ENCODE measurements at regions not wholly inside any gene's neighbourhood (a gene's known extent, or its start where the extent isn't known, plus 50 kb on each side); places are given as distances from the start of the nearest gene placed in this dataset.

GRCh38 chr6:7033202-7033601 lies 74.6 kb upstream of the RREB1 start:
- DNase-seq (no peak), ATAC-seq (no peak)
- H3K27ac Mint-ChIP-seq, result no peak overlapping the region
- H3K27me3 Mint-ChIP-seq, result peaks cover 2% of the 10 kb centered on the region
- no peak overlapping the region for H3K4me3 Mint-ChIP-seq
- H3K4me1 Mint-ChIP-seq (ENCODE audit: low read depth), result no peaks in the 10 kb centered on the region
- no peaks in the 10 kb centered on the region for H3K36me3 Mint-ChIP-seq (ENCODE audit: low read depth)
- peaks cover 2% of the 10 kb centered on the region for H3K9me3 Mint-ChIP-seq
- POLR2A ChIA-PET, result no interaction called here
- TF ChIP-seq, protein P1, sequence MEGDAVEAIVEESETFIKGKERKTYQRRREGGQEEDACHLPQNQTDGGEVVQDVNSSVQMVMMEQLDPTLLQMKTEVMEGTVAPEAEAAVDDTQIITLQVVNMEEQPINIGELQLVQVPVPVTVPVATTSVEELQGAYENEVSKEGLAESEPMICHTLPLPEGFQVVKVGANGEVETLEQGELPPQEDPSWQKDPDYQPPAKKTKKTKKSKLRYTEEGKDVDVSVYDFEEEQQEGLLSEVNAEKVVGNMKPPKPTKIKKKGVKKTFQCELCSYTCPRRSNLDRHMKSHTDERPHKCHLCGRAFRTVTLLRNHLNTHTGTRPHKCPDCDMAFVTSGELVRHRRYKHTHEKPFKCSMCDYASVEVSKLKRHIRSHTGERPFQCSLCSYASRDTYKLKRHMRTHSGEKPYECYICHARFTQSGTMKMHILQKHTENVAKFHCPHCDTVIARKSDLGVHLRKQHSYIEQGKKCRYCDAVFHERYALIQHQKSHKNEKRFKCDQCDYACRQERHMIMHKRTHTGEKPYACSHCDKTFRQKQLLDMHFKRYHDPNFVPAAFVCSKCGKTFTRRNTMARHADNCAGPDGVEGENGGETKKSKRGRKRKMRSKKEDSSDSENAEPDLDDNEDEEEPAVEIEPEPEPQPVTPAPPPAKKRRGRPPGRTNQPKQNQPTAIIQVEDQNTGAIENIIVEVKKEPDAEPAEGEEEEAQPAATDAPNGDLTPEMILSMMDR (IDR thresholded peaks at IDR 0.05), result no peak
- CTCF ChIA-PET, result no interaction called here
- intact Hi-C loops (cut with micrococcal nuclease), result no loop called here

GRCh38 chr6:7034055-7034454 lies 73.7 kb upstream of the RREB1 start:
- peaks cover 2% of the 10 kb centered on the region for H3K9me3 Mint-ChIP-seq
- intact Hi-C loops (cut with micrococcal nuclease), result no loop called here
- H3K36me3 Mint-ChIP-seq (ENCODE audit: low read depth), result no peaks in the 10 kb centered on the region
- no peak overlapping the region for H3K27ac Mint-ChIP-seq
- H3K4me1 Mint-ChIP-seq (ENCODE audit: low read depth), result no peaks in the 10 kb centered on the region
- TF ChIP-seq, protein P1 (IDR thresholded peaks at IDR 0.05), result no peak
- POLR2A ChIA-PET, result no interaction called here
- H3K4me3 Mint-ChIP-seq, result no peak overlapping the region
- ATAC-seq, result no peak
- peaks cover 2% of the 10 kb centered on the region for H3K27me3 Mint-ChIP-seq
- DNase-seq, result no peak
- CTCF ChIA-PET, result no interaction called here

DNA sequence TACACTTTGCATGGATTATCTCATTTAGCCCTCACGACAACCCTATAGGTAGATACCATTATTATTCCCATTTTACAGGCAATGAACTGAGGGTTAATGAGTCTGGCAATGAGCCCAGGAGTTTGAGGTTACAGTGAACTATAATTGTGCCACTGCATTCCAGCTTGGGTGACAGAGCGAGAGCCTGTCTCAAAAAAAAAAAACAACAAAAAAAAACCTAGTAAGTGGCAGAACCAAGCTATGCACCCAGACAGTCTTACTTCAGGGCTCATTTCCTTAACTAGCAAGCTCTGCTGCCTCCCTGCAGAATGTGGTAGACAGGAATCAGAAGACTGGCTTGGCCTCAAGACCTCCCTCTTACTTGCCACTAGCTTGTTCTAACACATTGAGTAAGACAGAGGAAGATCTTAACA lies 71.9 kb upstream of the RREB1 start:
- H3K4me1 Mint-ChIP-seq (ENCODE audit: low read depth), result no peaks in the 10 kb centered on the region
- no peak for ATAC-seq
- peaks cover 2% of the 10 kb centered on the region for H3K9me3 Mint-ChIP-seq
- intact Hi-C loops (cut with micrococcal nuclease), result no loop called here
- no peak overlapping the region for H3K4me3 Mint-ChIP-seq
- TF ChIP-seq, protein P1 (IDR thresholded peaks at IDR 0.05), result no peak
- POLR2A ChIA-PET, result no interaction called here
- DNase-seq, result no peak
- H3K27ac Mint-ChIP-seq, result no peak overlapping the region
- no peaks in the 10 kb centered on the region for H3K27me3 Mint-ChIP-seq
- no peaks in the 10 kb centered on the region for H3K36me3 Mint-ChIP-seq (ENCODE audit: low read depth)
- CTCF ChIA-PET, result interaction anchor here (1.1 to 1.4 kb wide), 4 partner anchors 27 to 339 kb away, joined by 3 read pairs; no protein-coding TSS in a partner anchor

DNA sequence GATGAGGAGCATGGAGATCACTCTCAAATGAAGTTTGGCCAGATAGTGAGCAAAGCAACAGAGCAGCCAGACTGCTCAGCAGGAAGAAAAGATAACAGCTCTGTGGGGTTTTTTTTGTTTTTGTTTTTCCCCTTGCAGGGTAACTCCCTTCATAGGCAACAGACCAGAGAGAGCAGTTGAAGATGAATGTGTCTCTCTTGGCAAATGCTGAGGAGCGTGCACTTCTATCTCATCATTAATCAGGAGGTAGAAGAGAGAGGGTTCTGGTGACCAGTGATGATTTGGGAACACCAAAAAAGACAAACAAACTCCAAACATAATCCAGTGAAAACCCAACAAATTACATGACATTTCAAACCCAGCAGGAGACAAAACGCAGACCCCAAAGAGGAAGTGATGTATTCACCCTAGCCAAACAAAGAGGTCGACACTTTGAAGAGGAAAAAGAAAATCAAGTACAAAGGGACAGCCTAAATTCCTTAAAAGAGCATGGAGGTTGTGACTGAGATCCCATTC lies 66.2 kb upstream of the RREB1 start:
- POLR2A ChIA-PET, result no interaction called here
- H3K4me1 Mint-ChIP-seq (ENCODE audit: low read depth), result peaks cover 18% of the 10 kb centered on the region
- peak; percentile 17 for ATAC-seq

GRCh38 chr6:7042056-7042653 lies 65.6 kb upstream of the RREB1 start:
- no peaks in the 10 kb centered on the region for H3K9me3 Mint-ChIP-seq
- peaks cover 18% of the 10 kb centered on the region for H3K4me1 Mint-ChIP-seq (ENCODE audit: low read depth)
- CTCF ChIA-PET, result no interaction called here
- H3K27ac Mint-ChIP-seq, result peak overlapping the region; percentile 40
- H3K4me3 Mint-ChIP-seq, result no peak overlapping the region
- TF ChIP-seq, protein P1 (IDR thresholded peaks at IDR 0.05), result no peak
- no peaks in the 10 kb centered on the region for H3K27me3 Mint-ChIP-seq
- POLR2A ChIA-PET, result interaction anchor here (1.3 kb wide), 1 partner anchor 10 kb away, joined by 4 read pairs; no protein-coding TSS in a partner anchor
- intact Hi-C loops (cut with micrococcal nuclease), result no loop called here
- H3K36me3 Mint-ChIP-seq (ENCODE audit: low read depth), result no peaks in the 10 kb centered on the region
- DNase-seq, result no peak
- ATAC-seq, result no peak

More for the DNA sequence above, 66.2 kb upstream of the RREB1 start:
- H3K27ac Mint-ChIP-seq, result peak overlapping the region; percentile 40
- H3K9me3 Mint-ChIP-seq, result no peaks in the 10 kb centered on the region
- CTCF ChIA-PET, result no interaction called here
- H3K36me3 Mint-ChIP-seq (ENCODE audit: low read depth), result no peaks in the 10 kb centered on the region
- TF ChIP-seq, protein P1 (IDR thresholded peaks at IDR 0.05), result no peak
- H3K4me3 Mint-ChIP-seq, result no peak overlapping the region
- no peak for DNase-seq
- H3K27me3 Mint-ChIP-seq, result no peaks in the 10 kb centered on the region
- intact Hi-C loops (cut with micrococcal nuclease), result no loop called here

Data from activated CD8-positive, alpha-beta T cell treated with anti-CD3 and anti-CD28 coated beads for 36 hours (primary cell).